HFFc6 (cell line): ENCODE measurements at regions not wholly inside any gene's neighbourhood (a gene's known extent, or its start where the extent isn't known, plus 50 kb on each side); places are given as distances from the start of the nearest gene placed in this dataset.

Source experiments
- DNase-seq: peaks from one replicate; pipeline ENCODE4 v3.0.0-alpha.2; 2018
- H3K27ac Mint-ChIP-seq: 2 replicates; pipeline ENCODE4 v1.8.0; 2020; ENCODE audit warnings: mild to moderate bottlenecking, mixed read lengths
- H3K27me3 Mint-ChIP-seq: 2 replicates; pipeline ENCODE4 v1.8.0; 2021; ENCODE audit warnings: mild to moderate bottlenecking, moderate library complexity, mixed read lengths; ENCODE audit not compliant: insufficient read depth
- H3K36me3 Mint-ChIP-seq: 2 replicates; pipeline ENCODE4 v1.8.0; 2021; ENCODE audit warnings: low read depth, mixed read lengths
- H3K4me1 Mint-ChIP-seq: 2 replicates; pipeline ENCODE4 v1.8.0; 2020; ENCODE audit warnings: low read depth, mixed read lengths
- H3K4me3 Mint-ChIP-seq: 2 replicates; pipeline ENCODE4 v1.8.0; 2020; ENCODE audit warnings: mild to moderate bottlenecking, moderate library complexity, mixed read lengths
- H3K9me3 Mint-ChIP-seq: 2 replicates; pipeline ENCODE4 v1.8.0; 2020; ENCODE audit warnings: mild to moderate bottlenecking, mixed read lengths
- TF ChIP-seq, protein P1 (sequence below): fragments of 200-600 bp; sonication (generic); IDR thresholded peaks from 2 replicates; pipeline ENCODE4 v1.5.0; 2021; ENCODE audit warnings: antibody characterized with exemption, mild to moderate bottlenecking

DNA sequence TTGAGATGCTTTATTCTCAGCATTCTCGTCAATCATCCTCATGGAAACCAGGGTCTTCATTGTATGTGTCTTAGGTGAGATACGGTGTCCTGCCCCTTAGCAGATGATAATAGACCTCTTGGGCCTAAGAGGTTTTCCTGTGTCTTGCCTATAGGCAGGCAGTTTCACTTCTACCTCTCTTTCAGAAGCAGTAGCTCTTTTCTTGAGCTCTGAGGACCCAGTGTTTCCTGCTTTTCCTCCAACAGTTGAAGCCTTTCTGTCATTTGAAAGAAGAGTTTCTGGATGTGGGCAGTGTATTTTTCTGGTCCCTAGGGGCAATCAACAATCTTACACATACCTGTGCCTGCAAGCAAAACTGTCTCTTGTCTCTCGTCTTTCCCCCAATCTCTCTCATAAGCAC is 1550.3 kb upstream of the LRRTM3 start:
- H3K27ac Mint-ChIP-seq, result no peak overlapping the region
- DNase-seq, result no peak
- no peaks in the 10 kb centered on the region for H3K36me3 Mint-ChIP-seq
- no peaks in the 10 kb centered on the region for H3K4me1 Mint-ChIP-seq
- H3K27me3 Mint-ChIP-seq, result no peaks in the 10 kb centered on the region; the same call in 1 of the 2 replicates
- TF ChIP-seq, protein P1, sequence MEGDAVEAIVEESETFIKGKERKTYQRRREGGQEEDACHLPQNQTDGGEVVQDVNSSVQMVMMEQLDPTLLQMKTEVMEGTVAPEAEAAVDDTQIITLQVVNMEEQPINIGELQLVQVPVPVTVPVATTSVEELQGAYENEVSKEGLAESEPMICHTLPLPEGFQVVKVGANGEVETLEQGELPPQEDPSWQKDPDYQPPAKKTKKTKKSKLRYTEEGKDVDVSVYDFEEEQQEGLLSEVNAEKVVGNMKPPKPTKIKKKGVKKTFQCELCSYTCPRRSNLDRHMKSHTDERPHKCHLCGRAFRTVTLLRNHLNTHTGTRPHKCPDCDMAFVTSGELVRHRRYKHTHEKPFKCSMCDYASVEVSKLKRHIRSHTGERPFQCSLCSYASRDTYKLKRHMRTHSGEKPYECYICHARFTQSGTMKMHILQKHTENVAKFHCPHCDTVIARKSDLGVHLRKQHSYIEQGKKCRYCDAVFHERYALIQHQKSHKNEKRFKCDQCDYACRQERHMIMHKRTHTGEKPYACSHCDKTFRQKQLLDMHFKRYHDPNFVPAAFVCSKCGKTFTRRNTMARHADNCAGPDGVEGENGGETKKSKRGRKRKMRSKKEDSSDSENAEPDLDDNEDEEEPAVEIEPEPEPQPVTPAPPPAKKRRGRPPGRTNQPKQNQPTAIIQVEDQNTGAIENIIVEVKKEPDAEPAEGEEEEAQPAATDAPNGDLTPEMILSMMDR, result no peak
- no peak overlapping the region for H3K4me3 Mint-ChIP-seq
- H3K9me3 Mint-ChIP-seq, result peaks cover 32% of the 10 kb centered on the region

DNA sequence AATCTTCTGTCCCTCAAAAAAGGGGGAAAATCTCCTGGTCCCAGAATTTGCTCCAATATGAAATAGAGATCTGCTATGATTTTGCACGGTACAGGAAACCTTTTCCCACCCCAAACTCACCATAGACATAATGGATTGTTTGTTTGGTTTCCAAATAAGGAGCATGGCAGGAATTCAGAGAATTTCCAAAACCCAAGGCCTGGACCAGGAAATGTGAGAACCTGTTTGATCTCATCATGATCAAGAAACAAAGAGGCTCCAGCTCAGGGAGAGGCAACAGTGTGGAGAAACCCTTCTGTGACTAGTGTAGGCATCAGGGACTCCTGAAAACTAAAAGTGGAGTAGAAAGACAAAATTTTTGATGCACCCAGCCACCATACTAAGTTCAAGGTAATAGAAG is 1548.1 kb upstream of the LRRTM3 start:
- Mint-ChIP-seq H3K27me3 (no peaks in the 10 kb centered on the region; the same call in 1 of the 2 replicates), H3K4me1 (no peaks in the 10 kb centered on the region), H3K4me3 (no peak overlapping the region), H3K36me3 (no peaks in the 10 kb centered on the region), H3K27ac (no peak overlapping the region), H3K9me3 (peaks cover 32% of the 10 kb centered on the region)
- TF ChIP-seq, protein P1, result no peak
- DNase-seq, result no peak

DNA sequence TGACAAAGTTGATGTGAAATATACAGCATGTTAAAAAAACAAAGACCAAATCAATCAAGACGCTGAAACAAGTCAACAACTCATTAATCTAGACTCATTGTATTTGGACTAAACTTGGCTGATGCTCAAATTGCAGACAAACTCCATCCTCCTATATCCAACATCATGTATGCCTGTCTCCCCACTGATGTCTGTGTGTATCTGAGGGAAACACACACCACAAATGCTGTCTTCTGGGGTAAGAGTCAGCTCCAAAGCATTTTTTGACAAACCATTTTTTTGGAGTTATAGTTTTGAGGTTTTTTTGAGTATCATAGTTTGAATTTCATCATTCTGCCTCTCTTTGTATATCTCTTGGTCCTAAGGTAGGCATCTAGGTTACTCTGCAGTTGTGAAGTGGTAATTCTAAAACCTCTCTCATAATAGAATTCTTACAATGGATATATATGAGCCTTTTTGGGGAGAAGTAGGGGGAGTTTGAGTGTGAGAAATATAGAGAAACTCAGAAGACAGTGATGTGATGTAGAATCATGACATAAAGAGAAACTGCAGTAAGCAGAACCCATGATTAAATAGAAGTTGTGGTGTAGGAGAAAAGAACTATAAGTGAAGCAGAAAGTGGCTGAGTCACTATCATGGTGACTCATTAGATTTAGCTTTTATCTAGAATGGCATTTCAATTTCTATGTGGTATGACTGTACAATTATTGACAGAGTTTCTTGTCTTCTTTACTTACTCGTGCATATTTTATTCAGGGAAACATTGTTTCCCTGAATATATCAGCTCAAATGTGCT is 1531.1 kb upstream of the LRRTM3 start:
- Mint-ChIP-seq H3K27ac (no peak overlapping the region), H3K36me3 (no peaks in the 10 kb centered on the region), H3K4me3 (no peak overlapping the region), H3K27me3 (no peaks in the 10 kb centered on the region), H3K4me1 (no peaks in the 10 kb centered on the region), H3K9me3 (peaks cover 21% of the 10 kb centered on the region)
- no peak for DNase-seq
- TF ChIP-seq, protein P1, result no peak

DNA sequence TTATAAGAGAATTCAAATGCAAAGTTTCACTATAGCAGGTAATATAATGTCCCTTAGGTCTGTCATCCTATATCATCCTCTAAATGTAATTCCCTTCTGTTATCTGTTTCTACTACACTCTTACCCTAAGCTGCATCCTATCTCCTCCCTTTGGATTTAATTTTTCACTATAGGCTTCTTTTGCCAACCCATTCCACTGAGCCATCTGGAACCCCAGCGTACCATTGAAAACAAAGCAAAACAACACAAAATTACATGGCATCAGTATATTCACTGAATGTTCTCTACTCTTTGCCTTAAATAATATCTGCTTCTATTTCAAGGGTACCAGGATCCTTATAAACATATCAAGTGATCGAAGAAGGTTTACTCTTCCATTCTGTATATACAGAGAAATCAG is 1530.2 kb upstream of the LRRTM3 start:
- H3K9me3 Mint-ChIP-seq, result peaks cover 28% of the 10 kb centered on the region
- H3K27ac Mint-ChIP-seq, result no peak overlapping the region
- no peaks in the 10 kb centered on the region for H3K27me3 Mint-ChIP-seq

DNA sequence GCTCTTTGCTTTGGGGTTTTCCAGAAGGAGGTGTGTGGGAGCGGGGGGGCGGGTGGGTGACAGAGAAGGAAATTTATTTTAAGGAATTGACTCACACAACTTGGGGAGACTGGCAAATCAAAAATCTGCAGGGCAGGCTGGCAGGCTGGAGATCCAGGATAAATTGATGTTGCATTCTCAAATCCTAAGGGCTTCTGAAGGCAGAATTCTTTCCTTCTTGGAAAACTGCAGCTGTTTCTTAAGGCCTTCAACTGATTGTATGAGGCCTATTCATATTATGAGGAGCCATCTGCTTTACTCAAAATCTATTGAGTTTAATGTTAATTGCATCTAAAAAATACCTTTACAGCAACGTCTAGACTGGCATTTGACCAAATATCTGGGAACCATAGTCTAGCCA is 1528.8 kb upstream of the LRRTM3 start:
- Mint-ChIP-seq H3K9me3 (peaks cover 37% of the 10 kb centered on the region), H3K4me1 (no peaks in the 10 kb centered on the region)

More for the DNA sequence above, 1530.2 kb upstream of the LRRTM3 start:
- DNase-seq, result no peak
- TF ChIP-seq, protein P1, result no peak
- Mint-ChIP-seq H3K4me3 (no peak overlapping the region), H3K4me1 (no peaks in the 10 kb centered on the region), H3K36me3 (no peaks in the 10 kb centered on the region)

More for the DNA sequence above, 1528.8 kb upstream of the LRRTM3 start:
- Mint-ChIP-seq H3K36me3 (no peaks in the 10 kb centered on the region), H3K27ac (no peak overlapping the region), H3K27me3 (no peaks in the 10 kb centered on the region), H3K4me3 (no peak overlapping the region)
- DNase-seq, result no peak
- TF ChIP-seq, protein P1, result no peak
